Stomach (tissue), 4 donors: ENCODE measurements at regions not wholly inside any gene's neighbourhood (a gene's known extent, or its start where the extent isn't known, plus 50 kb on each side); places are given as distances from the start of the nearest gene placed in this dataset.

Experiments
- EP300 ChIP-seq: sonication (generic); formaldehyde crosslinking; IDR thresholded peaks from one replicate; pipeline ENCODE4 v1.6.1; 2017; ENCODE audit warnings: antibody characterized with exemption
- POLR2A ChIP-seq, 4 donors: fragments of 450-650 bp; IDR thresholded peaks; one replicate each; pipeline ENCODE4 v1.6.1; 2016; ENCODE audit warnings: antibody characterized with exemption in 4 of 4, control low read depth in 2 of 4, mild to moderate bottlenecking in 1 of 4, moderate library complexity in 1 of 4
- POLR2AphosphoS5 ChIP-seq, 3 donors: sonication (generic); formaldehyde crosslinking; IDR thresholded peaks; one replicate each; pipeline ENCODE4 v1.6.1; 2016; ENCODE audit warnings: antibody characterized with exemption in 3 of 3
- TF ChIP-seq, protein P1 (sequence below), 7 experiments: fragments of 450-650 bp in 4 of 7; fragments of 200-600 bp in 3 of 7; sonication (generic) in 3 of 7; IDR thresholded peaks; one replicate each; pipeline ENCODE4 v1.5.1; 2016 to 2019; ENCODE audit warnings: antibody characterized with exemption in 7 of 7, control low read depth in 2 of 7, mild to moderate bottlenecking in 1 of 7

DNA sequence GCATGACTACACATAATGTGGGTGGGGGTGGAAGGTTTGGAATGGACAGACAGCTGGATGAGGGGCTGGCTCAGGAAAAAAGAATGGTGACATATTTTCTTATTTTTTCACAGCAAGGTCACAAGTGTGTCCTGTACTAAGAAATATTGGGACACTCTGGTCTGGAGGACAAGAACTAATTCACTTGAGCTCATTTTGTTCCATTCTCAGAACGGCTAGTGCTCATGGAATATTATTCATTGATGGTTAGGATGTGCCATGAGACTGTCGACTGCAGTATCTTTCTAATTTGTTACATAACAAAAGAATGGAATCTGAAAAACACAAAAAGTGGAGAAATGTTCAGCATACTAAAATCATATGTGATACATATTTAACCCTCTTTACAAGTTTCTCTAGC is 149.5 kb downstream of the BMP4 start:
- TF ChIP-seq, protein P1, sequence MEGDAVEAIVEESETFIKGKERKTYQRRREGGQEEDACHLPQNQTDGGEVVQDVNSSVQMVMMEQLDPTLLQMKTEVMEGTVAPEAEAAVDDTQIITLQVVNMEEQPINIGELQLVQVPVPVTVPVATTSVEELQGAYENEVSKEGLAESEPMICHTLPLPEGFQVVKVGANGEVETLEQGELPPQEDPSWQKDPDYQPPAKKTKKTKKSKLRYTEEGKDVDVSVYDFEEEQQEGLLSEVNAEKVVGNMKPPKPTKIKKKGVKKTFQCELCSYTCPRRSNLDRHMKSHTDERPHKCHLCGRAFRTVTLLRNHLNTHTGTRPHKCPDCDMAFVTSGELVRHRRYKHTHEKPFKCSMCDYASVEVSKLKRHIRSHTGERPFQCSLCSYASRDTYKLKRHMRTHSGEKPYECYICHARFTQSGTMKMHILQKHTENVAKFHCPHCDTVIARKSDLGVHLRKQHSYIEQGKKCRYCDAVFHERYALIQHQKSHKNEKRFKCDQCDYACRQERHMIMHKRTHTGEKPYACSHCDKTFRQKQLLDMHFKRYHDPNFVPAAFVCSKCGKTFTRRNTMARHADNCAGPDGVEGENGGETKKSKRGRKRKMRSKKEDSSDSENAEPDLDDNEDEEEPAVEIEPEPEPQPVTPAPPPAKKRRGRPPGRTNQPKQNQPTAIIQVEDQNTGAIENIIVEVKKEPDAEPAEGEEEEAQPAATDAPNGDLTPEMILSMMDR (IDR thresholded peaks at IDR 0.05) = no peak
- TF ChIP-seq POLR2AphosphoS5 (IDR thresholded peaks at IDR 0.05) (no peak), POLR2A (IDR thresholded peaks at IDR 0.05) (no peak), EP300 (no peak)
